ENCODE measurements at regions not wholly inside any gene's neighbourhood (a gene's known extent, or its start where the extent isn't known, plus 50 kb on each side); places are given as distances from the start of the nearest gene placed in this dataset.

GRCh38 chr16:7946142-7946541, 613.5 kb downstream of the RBFOX1 start:
- TF ChIP-seq ZFX (IDR thresholded peaks at IDR 0.05) (no peak), SIN3A (IDR thresholded peaks at IDR 0.05; ENCODE audit: low read depth) (no peak), FOSL1 (IDR thresholded peaks at IDR 0.05; ENCODE audit: low read depth) (no peak), POLR2AphosphoS5 (IDR thresholded peaks at IDR 0.05; ENCODE audit: low read depth, low read length) (no peak)
- TF ChIP-seq, protein P1, sequence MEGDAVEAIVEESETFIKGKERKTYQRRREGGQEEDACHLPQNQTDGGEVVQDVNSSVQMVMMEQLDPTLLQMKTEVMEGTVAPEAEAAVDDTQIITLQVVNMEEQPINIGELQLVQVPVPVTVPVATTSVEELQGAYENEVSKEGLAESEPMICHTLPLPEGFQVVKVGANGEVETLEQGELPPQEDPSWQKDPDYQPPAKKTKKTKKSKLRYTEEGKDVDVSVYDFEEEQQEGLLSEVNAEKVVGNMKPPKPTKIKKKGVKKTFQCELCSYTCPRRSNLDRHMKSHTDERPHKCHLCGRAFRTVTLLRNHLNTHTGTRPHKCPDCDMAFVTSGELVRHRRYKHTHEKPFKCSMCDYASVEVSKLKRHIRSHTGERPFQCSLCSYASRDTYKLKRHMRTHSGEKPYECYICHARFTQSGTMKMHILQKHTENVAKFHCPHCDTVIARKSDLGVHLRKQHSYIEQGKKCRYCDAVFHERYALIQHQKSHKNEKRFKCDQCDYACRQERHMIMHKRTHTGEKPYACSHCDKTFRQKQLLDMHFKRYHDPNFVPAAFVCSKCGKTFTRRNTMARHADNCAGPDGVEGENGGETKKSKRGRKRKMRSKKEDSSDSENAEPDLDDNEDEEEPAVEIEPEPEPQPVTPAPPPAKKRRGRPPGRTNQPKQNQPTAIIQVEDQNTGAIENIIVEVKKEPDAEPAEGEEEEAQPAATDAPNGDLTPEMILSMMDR (IDR thresholded peaks at IDR 0.05 in 2 of 3, conservative IDR thresholded peaks at IDR 0.05 in 1 of 3; ENCODE audit: borderline replicate concordance in 1 of 3, insufficient read depth in 1 of 3, low read depth in 2 of 3, low read length in 2 of 3) = no peak

Measured in HCT116 (cell line).